IMR-90 (cell line): ENCODE measurements at regions not wholly inside any gene's neighbourhood (a gene's known extent, or its start where the extent isn't known, plus 50 kb on each side); places are given as distances from the start of the nearest gene placed in this dataset.

Source experiments
- ATAC-seq: fragments of 200-7000 bp; cut with Tn5 transposase; 2 replicates; pipeline ENCODE4 v1.9.1; 2020; ENCODE audit warnings: low read depth, mild to moderate bottlenecking, moderate library complexity
- BruUV-seq: library from RNA; stranded (reverse); fragments of 400-500 nt; replicated peaks from 2 replicates; lab custom pipeline; 2021; lab: Mats Ljungman, UMichigan
- CTCF ChIA-PET: fragments of 300-600 bp; formaldehyde crosslinking; extraction: SDS; loops from one replicate; lab custom pipeline; 2021; ENCODE audit warnings: antibody characterized with exemption; lab: Yijun Ruan, JAX
- POLR2A ChIA-PET: fragments of 300-600 bp; sonication (Branson Sonifier 250); formaldehyde crosslinking; loops from one replicate; lab custom pipeline; 2022; ENCODE audit warnings: antibody characterized with exemption; ENCODE audit not compliant: unreplicated experiment; lab: Charles Lee
- DNase-seq: peaks from one replicate; pipeline ENCODE4 v3.0.0; 2013
- H2AFZ ChIP-seq: replicated peaks from 2 replicates; pipeline ENCODE3; 2013; ENCODE audit warnings: low read length, mild to moderate bottlenecking; ENCODE audit not compliant: poor library complexity
- H2AK5ac ChIP-seq: 2 replicates; pipeline ENCODE4 v1.6.1; 2013; ENCODE audit warnings: low read depth, low read length, inconsistent platforms
- H2AK9ac ChIP-seq: replicated peaks from 2 replicates; pipeline ENCODE3; 2013; ENCODE audit warnings: mild to moderate bottlenecking, low read depth, low read length, moderate library complexity; ENCODE audit not compliant: poor library complexity
- H2BK120ac ChIP-seq: 2 replicates; pipeline ENCODE4 v1.6.1; 2013; ENCODE audit warnings: low read depth, low read length, inconsistent platforms
- H2BK15ac ChIP-seq: 3 replicates; pipeline ENCODE4 v1.6.1; 2013; ENCODE audit warnings: low read depth, low read length, inconsistent platforms
- H2BK20ac ChIP-seq: 2 replicates; pipeline ENCODE4 v1.6.1; 2013; ENCODE audit warnings: low read depth, mild to moderate bottlenecking, inconsistent platforms, low read length, moderate library complexity
- H2BK5ac ChIP-seq: 2 replicates; pipeline ENCODE4 v1.6.1; 2013; ENCODE audit warnings: mild to moderate bottlenecking, low read depth, low read length, inconsistent platforms; ENCODE audit not compliant: poor library complexity, severe bottlenecking
- H3K14ac ChIP-seq: replicated peaks from 2 replicates; pipeline ENCODE4 v1.6.1; 2013; ENCODE audit warnings: low read depth, low read length, inconsistent platforms
- H3K18ac ChIP-seq: 2 replicates; pipeline ENCODE4 v1.6.1; 2013; ENCODE audit warnings: low read depth, low read length, control low read depth
- H3K23ac ChIP-seq: 2 replicates; pipeline ENCODE4 v1.6.1; 2013; ENCODE audit warnings: low read depth, low read length, inconsistent platforms
- H3K27ac ChIP-seq: 2 replicates; pipeline ENCODE4 v1.5.1; 2013; ENCODE audit warnings: mild to moderate bottlenecking, control low read depth, low read length; ENCODE audit not compliant: insufficient read depth
- H3K27me3 ChIP-seq: 2 replicates; pipeline ENCODE4 v1.6.1; 2013; ENCODE audit warnings: low read length; ENCODE audit not compliant: control insufficient read depth, insufficient read depth
- H3K36me3 ChIP-seq: 2 replicates; pipeline ENCODE4 v1.6.1; 2013; ENCODE audit warnings: low read length, mixed read lengths; ENCODE audit not compliant: control insufficient read depth, insufficient read depth
- H3K4ac ChIP-seq: 2 replicates; pipeline ENCODE4 v1.6.1; 2013; ENCODE audit warnings: low read depth, low read length, inconsistent platforms
- H3K4me1 ChIP-seq: 2 replicates; pipeline ENCODE4 v1.6.1; 2013; ENCODE audit warnings: low read length, mixed read lengths; ENCODE audit not compliant: control insufficient read depth, insufficient read depth
- H3K4me2 ChIP-seq: 2 replicates; pipeline ENCODE4 v1.6.1; 2013; ENCODE audit warnings: low read depth, mild to moderate bottlenecking, control low read depth, low read length, moderate library complexity
- H3K4me3 ChIP-seq: 2 replicates; pipeline ENCODE4 v1.5.1; 2013; ENCODE audit warnings: low read depth, mild to moderate bottlenecking, control low read depth, low read length, moderate library complexity; ENCODE audit not compliant: insufficient read depth
- H3K56ac ChIP-seq: 2 replicates; pipeline ENCODE4 v1.6.1; 2013; ENCODE audit warnings: low read length, inconsistent platforms; ENCODE audit not compliant: insufficient read depth; ENCODE audit errors: extremely low read depth
- H3K79me1 ChIP-seq, 2 experiments: 2 replicates each; pipeline ENCODE4 v1.6.1; 2013; ENCODE audit warnings: low read length in 2 of 2, inconsistent platforms in 1 of 2, low read depth in 1 of 2
- H3K9ac ChIP-seq: 2 replicates; pipeline ENCODE4 v1.6.1; 2013; ENCODE audit warnings: low read depth, low read length, control low read depth
- H3K9me1 ChIP-seq: 2 replicates; pipeline ENCODE4 v1.6.1; 2013; ENCODE audit warnings: low read length, inconsistent platforms; ENCODE audit not compliant: insufficient read depth
- H3K9me3 ChIP-seq: 2 replicates; pipeline ENCODE4 v1.6.1; 2013; ENCODE audit warnings: low read length; ENCODE audit not compliant: control insufficient read depth, insufficient read depth
- H4K20me1 ChIP-seq: 2 replicates; pipeline ENCODE4 v1.6.1; 2013; ENCODE audit warnings: low read length, inconsistent platforms; ENCODE audit not compliant: insufficient read depth
- H4K5ac ChIP-seq: 2 replicates; pipeline ENCODE4 v1.6.1; 2013; ENCODE audit warnings: mild to moderate bottlenecking, low read depth, low read length, control low read depth
- H4K8ac ChIP-seq, 2 experiments: 2 replicates each; pipeline ENCODE4 v1.6.1; 2013; ENCODE audit warnings: low read depth in 2 of 2, low read length in 2 of 2, control low read depth in 1 of 2, inconsistent platforms in 1 of 2
- H4K91ac ChIP-seq: 2 replicates; pipeline ENCODE4 v1.6.1; 2013; ENCODE audit warnings: low read depth, low read length, inconsistent platforms; ENCODE audit not compliant: insufficient read depth
- BHLHE40 ChIP-seq: fragments of 150-350 bp; IDR thresholded peaks from 2 replicates; pipeline ENCODE4 v1.6.1; 2016; ENCODE audit warnings: mild to moderate bottlenecking, low read depth, low read length
- CEBPB ChIP-seq: IDR thresholded peaks from 2 replicates; pipeline ENCODE4 v1.6.1; 2012; ENCODE audit warnings: low read depth, low read length, improper control_type of control experiment
- CHD1 ChIP-seq: IDR thresholded peaks from 2 replicates; pipeline ENCODE4 v1.6.1; 2012; ENCODE audit warnings: low read depth, low read length, improper control_type of control experiment
- CTCF ChIP-seq: conservative IDR thresholded peaks from 2 replicates; pipeline ENCODE4 v1.5.1; 2012; ENCODE audit warnings: mild to moderate bottlenecking, low read depth, low read length, improper control_type of control experiment
- FOS ChIP-seq: fragments of 150-350 bp; IDR thresholded peaks from 2 replicates; pipeline ENCODE4 v1.6.1; 2016; ENCODE audit warnings: low read depth, low read length
- MAFK ChIP-seq: IDR thresholded peaks from 2 replicates; pipeline ENCODE4 v1.6.1; 2012; ENCODE audit warnings: low read depth, low read length, improper control_type of control experiment
- MAZ ChIP-seq: IDR thresholded peaks from 2 replicates; pipeline ENCODE4 v1.6.1; 2012; ENCODE audit warnings: low read depth, mild to moderate bottlenecking, low read length, improper control_type of control experiment, moderate library complexity, borderline replicate concordance
- MXI1 ChIP-seq: IDR thresholded peaks from 2 replicates; pipeline ENCODE4 v1.6.1; 2012; ENCODE audit warnings: low read depth, mild to moderate bottlenecking, low read length, moderate library complexity, borderline replicate concordance
- NFE2L2 ChIP-seq: fragments of 150-350 bp; IDR thresholded peaks from 2 replicates; pipeline ENCODE4 v1.6.1; 2016; ENCODE audit warnings: low read depth, mild to moderate bottlenecking, low read length
- POLR2A ChIP-seq: IDR thresholded peaks from 2 replicates; pipeline ENCODE4 v1.6.1; 2012; ENCODE audit warnings: mild to moderate bottlenecking, low read depth, low read length
- RCOR1 ChIP-seq: IDR thresholded peaks from 2 replicates; pipeline ENCODE4 v1.6.1; 2012; ENCODE audit warnings: mild to moderate bottlenecking, low read length, improper control_type of control experiment; ENCODE audit not compliant: insufficient replicate concordance
- RFX5 ChIP-seq: IDR thresholded peaks from 2 replicates; pipeline ENCODE4 v1.8.0; 2012; ENCODE audit warnings: low read depth, mild to moderate bottlenecking, low read length, moderate library complexity
- WGBS, 2 experiments: methylation state at CpG; one replicate each; pipeline versions ENCODE4 v1.1.5 to v1.1.7; 2013; ENCODE audit warnings: missing lambda C conversion rate in 2 of 2; ENCODE audit not compliant: insufficient read length in 1 of 2; ENCODE audit errors: extremely low coverage in 2 of 2; 5-methylcytosine and 5-hydroxymethylcytosine counted together
- dilution Hi-C: fragments of 300-500 bp; cut with HindIII; formaldehyde crosslinking; loops from one replicate; pipeline ENCODE4 v1.14.3; 2018; ENCODE audit warnings: low sequenced_read_pairs; ENCODE audit not compliant: unreplicated experiment
- in situ Hi-C: fragments of 300-500 bp; cut with MboI; formaldehyde crosslinking; loops from 3 replicates; pipeline ENCODE4 v1.14.3; 2019; ENCODE audit warnings: low sequenced_read_pairs, inconsistent platforms, mixed read lengths
- intact Hi-C: fragments of 100-400 bp; cut with micrococcal nuclease; formaldehyde crosslinking; loops from 2 replicates; pipeline ENCODE4 v1.10.0; 2022
- TF ChIP-seq, protein P1 (sequence below): fragments of 150-350 bp; IDR thresholded peaks from 2 replicates; pipeline ENCODE4 v1.6.1; 2017; ENCODE audit warnings: mild to moderate bottlenecking, antibody characterized with exemption, low read length, low read depth
- TF ChIP-seq, protein P2 (sequence below): fragments of 150-350 bp; IDR thresholded peaks from 2 replicates; pipeline ENCODE4 v1.6.1; 2016; ENCODE audit warnings: low read depth, mild to moderate bottlenecking, low read length, moderate library complexity, borderline replicate concordance

GRCh38 chr9:82606492-82607382, 456.2 kb downstream of the RASEF start:
- H2BK20ac ChIP-seq, result no peak overlapping the region
- H3K79me1 ChIP-seq, result no peaks in the 10 kb centered on the region
- no peak overlapping the region for H3K27ac ChIP-seq
- BruUV-seq, result no TSS peak
- dilution Hi-C loops (no loop called here), in situ Hi-C loops (loop anchor here (10.0 to 25.0 kb wide), 2 partner anchors 912 to 1069 kb away; no protein-coding TSS in a partner anchor), intact Hi-C loops (loop anchor here (1.0 to 10.0 kb wide), 10 partner anchors 74 to 1212 kb away; no protein-coding TSS in a partner anchor)
- H2BK120ac ChIP-seq, result no peak overlapping the region; the same call in 1 of the 2 replicates
- no peak overlapping the region for H3K18ac ChIP-seq
- no peaks in the 10 kb centered on the region for H4K20me1 ChIP-seq
- H3K9ac ChIP-seq, result no peak overlapping the region
- H2BK5ac ChIP-seq, result no peak overlapping the region
- no peaks in the 10 kb centered on the region for H3K9me1 ChIP-seq
- no peak overlapping the region for H3K56ac ChIP-seq
- ATAC-seq, result peak; percentile 74
- no peak overlapping the region for H2AK9ac ChIP-seq
- H3K4me1 ChIP-seq, result peaks cover 5% of the 10 kb centered on the region; the same call in 1 of the 2 replicates
- peak; percentile 81 for DNase-seq
- ChIA-PET POLR2A (no interaction called here), CTCF (interaction anchor here (0.5 to 2.2 kb wide), 23 partner anchors 10 to 1126 kb away, joined by 3 to 13 read pairs (median 4); no protein-coding TSS in a partner anchor)
- 0 out of 3 replicates have a peak overlapping the region, but pooled peaks have one; percentile 16 for H2BK15ac ChIP-seq
- no peak overlapping the region for H4K8ac ChIP-seq
- no peak overlapping the region for H3K23ac ChIP-seq
- no peak overlapping the region for H3K4me2 ChIP-seq
- WGBS, 2 experiments, result 40% methylated on average over 3 of the region's 7 CpGs; no CpG with 5 or more reads in 1 of the 2 experiments
- H4K91ac ChIP-seq, result no peak overlapping the region
- peak overlapping the region; percentile 45 for H2AFZ ChIP-seq
- no peak overlapping the region for H3K4me3 ChIP-seq
- peak overlapping the region; percentile 54; the same call in 1 of the 2 replicates for H2AK5ac ChIP-seq
- no peak overlapping the region for H3K14ac ChIP-seq
- H3K4ac ChIP-seq, result no peak overlapping the region
- H4K5ac ChIP-seq, result no peak overlapping the region
- no peaks in the 10 kb centered on the region for H3K36me3 ChIP-seq
- H3K9me3 ChIP-seq, result no peaks in the 10 kb centered on the region
- peaks cover 7% of the 10 kb centered on the region for H3K27me3 ChIP-seq
- no peak for TF ChIP-seq RCOR1
- TF ChIP-seq CHD1, result no peak
- TF ChIP-seq MAZ, result no peak
- TF ChIP-seq, protein P1, sequence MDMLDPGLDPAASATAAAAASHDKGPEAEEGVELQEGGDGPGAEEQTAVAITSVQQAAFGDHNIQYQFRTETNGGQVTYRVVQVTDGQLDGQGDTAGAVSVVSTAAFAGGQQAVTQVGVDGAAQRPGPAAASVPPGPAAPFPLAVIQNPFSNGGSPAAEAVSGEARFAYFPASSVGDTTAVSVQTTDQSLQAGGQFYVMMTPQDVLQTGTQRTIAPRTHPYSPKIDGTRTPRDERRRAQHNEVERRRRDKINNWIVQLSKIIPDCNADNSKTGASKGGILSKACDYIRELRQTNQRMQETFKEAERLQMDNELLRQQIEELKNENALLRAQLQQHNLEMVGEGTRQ, result no peak
- no peak for TF ChIP-seq NFE2L2
- TF ChIP-seq BHLHE40, result no peak
- no peak for TF ChIP-seq MAFK
- TF ChIP-seq MXI1, result no peak
- TF ChIP-seq POLR2A, result peak; percentile 38; the same call in 1 of the 2 replicates
- no peak for TF ChIP-seq RFX5
- TF ChIP-seq CTCF, result peak; percentile 80
- no peak for TF ChIP-seq CEBPB
- no peak for TF ChIP-seq FOS
- TF ChIP-seq, protein P2, sequence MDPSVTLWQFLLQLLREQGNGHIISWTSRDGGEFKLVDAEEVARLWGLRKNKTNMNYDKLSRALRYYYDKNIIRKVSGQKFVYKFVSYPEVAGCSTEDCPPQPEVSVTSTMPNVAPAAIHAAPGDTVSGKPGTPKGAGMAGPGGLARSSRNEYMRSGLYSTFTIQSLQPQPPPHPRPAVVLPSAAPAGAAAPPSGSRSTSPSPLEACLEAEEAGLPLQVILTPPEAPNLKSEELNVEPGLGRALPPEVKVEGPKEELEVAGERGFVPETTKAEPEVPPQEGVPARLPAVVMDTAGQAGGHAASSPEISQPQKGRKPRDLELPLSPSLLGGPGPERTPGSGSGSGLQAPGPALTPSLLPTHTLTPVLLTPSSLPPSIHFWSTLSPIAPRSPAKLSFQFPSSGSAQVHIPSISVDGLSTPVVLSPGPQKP, result no peak
